NCI-H526 treated with DMSO at 0.1 percent for 48 hours (cell line): ENCODE measurements at regions not wholly inside any gene's neighbourhood (a gene's known extent, or its start where the extent isn't known, plus 50 kb on each side); places are given as distances from the start of the nearest gene placed in this dataset.
"Not testable (repeated sequence)": the region's sequence is repeated elsewhere in the genome, so short reads cannot be mapped to it uniquely, and the experiment has no call there.

Experiments used
- DNase-seq: peaks from one replicate; lab custom pipeline; 2025; lab: John Stamatoyannopoulos, UW

- DNase-seq = no peak
Observed at GRCh38 chr13:66237411-66238062, 992.6 kb downstream of the PCDH9 start.

- DNase-seq = no peak
Observed at GRCh38 chr13:66234159-66234558, 996.0 kb downstream of the PCDH9 start.

- not testable (repeated sequence) for DNase-seq
Observed at GRCh38 chr13:66231958-66232357, 998.2 kb downstream of the PCDH9 start.

GRCh38 chr13:66225072-66225471 lies 1005.1 kb downstream of the PCDH9 start:
- DNase-seq = no peak

GRCh38 chr13:66224663-66225062 lies 1005.5 kb downstream of the PCDH9 start:
- DNase-seq = no peak

- DNase-seq = no peak
Observed at GRCh38 chr13:66222926-66223325, 1007.2 kb downstream of the PCDH9 start.

GRCh38 chr13:66222127-66222526 lies 1008.0 kb downstream of the PCDH9 start:
- no peak for DNase-seq

GRCh38 chr13:66219506-66219905 lies 1010.6 kb downstream of the PCDH9 start:
- no peak for DNase-seq

- no peak for DNase-seq
Observed at GRCh38 chr13:66218583-66218982, 1011.6 kb downstream of the PCDH9 start.

- DNase-seq = no peak
Observed at GRCh38 chr13:66216728-66217127, 1013.4 kb downstream of the PCDH9 start.

GRCh38 chr13:66214467-66214866 lies 1015.7 kb downstream of the PCDH9 start:
- no peak for DNase-seq

GRCh38 chr13:66212511-66212910 lies 1017.6 kb downstream of the PCDH9 start:
- no peak for DNase-seq

- DNase-seq = no peak
Observed at GRCh38 chr13:66210677-66211076, 1019.5 kb downstream of the PCDH9 start.

- no peak for DNase-seq
Observed at GRCh38 chr13:66208589-66208988, 1021.5 kb downstream of the PCDH9 start.

GRCh38 chr13:66207610-66208009 lies 1022.5 kb downstream of the PCDH9 start:
- DNase-seq = no peak

- DNase-seq = no peak
Observed at GRCh38 chr13:66205807-66206206, 1024.3 kb downstream of the PCDH9 start.

GRCh38 chr13:66200555-66200954 lies 1029.6 kb downstream of the PCDH9 start:
- no peak for DNase-seq

- DNase-seq = no peak
Observed at GRCh38 chr13:66195238-66195637, 1034.9 kb downstream of the PCDH9 start.

- DNase-seq = no peak
Observed at GRCh38 chr13:66189986-66190385, 1040.2 kb downstream of the PCDH9 start.

- DNase-seq = no peak
Observed at GRCh38 chr13:66180836-66181235, 1049.3 kb downstream of the PCDH9 start.

GRCh38 chr13:66171920-66172319 lies 1058.2 kb downstream of the PCDH9 start:
- DNase-seq = no peak

GRCh38 chr13:66162470-66162869 lies 1067.7 kb downstream of the PCDH9 start:
- DNase-seq = no peak

- DNase-seq = no peak
Observed at GRCh38 chr13:66159511-66159910, 1070.6 kb downstream of the PCDH9 start.

GRCh38 chr13:66154976-66155375 lies 1075.2 kb downstream of the PCDH9 start:
- DNase-seq = no peak
